ENCODE measurements at regions not wholly inside any gene's neighbourhood (a gene's known extent, or its start where the extent isn't known, plus 50 kb on each side); places are given as distances from the start of the nearest gene placed in this dataset.

- no peak for DNase-seq (ENCODE audit: low read depth)
These were observed 170.7 kb downstream of the THBS2 start for GRCh38 chr6:169082817-169083507.

GRCh38 chr6:169082093-169082492 is 171.6 kb downstream of the THBS2 start:
- DNase-seq (ENCODE audit: low read depth): no peak

- no peak for DNase-seq (ENCODE audit: low read depth)
These were observed 172.4 kb downstream of the THBS2 start for GRCh38 chr6:169081248-169081647.

- no peak for DNase-seq (ENCODE audit: low read depth)
These were observed 174.0 kb downstream of the THBS2 start for GRCh38 chr6:169079650-169080049.

GRCh38 chr6:169078399-169079145 is 175.1 kb downstream of the THBS2 start:
- no peak for DNase-seq (ENCODE audit: low read depth)

GRCh38 chr6:169075915-169076654 is 177.6 kb downstream of the THBS2 start:
- DNase-seq (ENCODE audit: low read depth): no peak

GRCh38 chr6:169075211-169075914 is 178.3 kb downstream of the THBS2 start:
- no peak for DNase-seq (ENCODE audit: low read depth)

GRCh38 chr6:169074526-169074925 is 179.1 kb downstream of the THBS2 start:
- DNase-seq (ENCODE audit: low read depth): no peak

GRCh38 chr6:169073311-169073710 is 180.3 kb downstream of the THBS2 start:
- no peak for DNase-seq (ENCODE audit: low read depth)

GRCh38 chr6:169072127-169073042 is 181.3 kb downstream of the THBS2 start:
- no peak for DNase-seq (ENCODE audit: low read depth)

- DNase-seq (ENCODE audit: low read depth): no peak
These were observed 182.3 kb downstream of the THBS2 start for GRCh38 chr6:169071394-169071793.

- DNase-seq (ENCODE audit: low read depth): no peak
These were observed 183.0 kb downstream of the THBS2 start for GRCh38 chr6:169070506-169071176.

GRCh38 chr6:169069356-169069755 is 184.3 kb downstream of the THBS2 start:
- DNase-seq (ENCODE audit: low read depth): no peak

GRCh38 chr6:169064194-169064593 is 189.5 kb downstream of the THBS2 start:
- no peak for DNase-seq (ENCODE audit: low read depth)

- no peak for DNase-seq (ENCODE audit: low read depth)
These were observed 191.4 kb downstream of the THBS2 start for GRCh38 chr6:169062272-169062671.

GRCh38 chr6:169058634-169059033 is 195.0 kb downstream of the THBS2 start:
- DNase-seq (ENCODE audit: low read depth): no peak

GRCh38 chr6:169052462-169052861 is 201.2 kb downstream of the THBS2 start:
- DNase-seq (ENCODE audit: low read depth): no peak

GRCh38 chr6:169051371-169051770 is 202.3 kb downstream of the THBS2 start:
- no peak for DNase-seq (ENCODE audit: low read depth)

- no peak for DNase-seq (ENCODE audit: low read depth)
These were observed 204.8 kb downstream of the THBS2 start for GRCh38 chr6:169048865-169049205.

GRCh38 chr6:169048185-169048864 is 205.3 kb downstream of the THBS2 start:
- DNase-seq (ENCODE audit: low read depth): no peak

All from stimulated activated CD4-positive, alpha-beta T cell treated with anti-CD3 and anti-CD28 coated beads, Interleukin-2, amount 100 ng/mL, for 4 hours (primary cell).